ENCODE measurements at regions not wholly inside any gene's neighbourhood (a gene's known extent, or its start where the extent isn't known, plus 50 kb on each side); places are given as distances from the start of the nearest gene placed in this dataset.

DNA sequence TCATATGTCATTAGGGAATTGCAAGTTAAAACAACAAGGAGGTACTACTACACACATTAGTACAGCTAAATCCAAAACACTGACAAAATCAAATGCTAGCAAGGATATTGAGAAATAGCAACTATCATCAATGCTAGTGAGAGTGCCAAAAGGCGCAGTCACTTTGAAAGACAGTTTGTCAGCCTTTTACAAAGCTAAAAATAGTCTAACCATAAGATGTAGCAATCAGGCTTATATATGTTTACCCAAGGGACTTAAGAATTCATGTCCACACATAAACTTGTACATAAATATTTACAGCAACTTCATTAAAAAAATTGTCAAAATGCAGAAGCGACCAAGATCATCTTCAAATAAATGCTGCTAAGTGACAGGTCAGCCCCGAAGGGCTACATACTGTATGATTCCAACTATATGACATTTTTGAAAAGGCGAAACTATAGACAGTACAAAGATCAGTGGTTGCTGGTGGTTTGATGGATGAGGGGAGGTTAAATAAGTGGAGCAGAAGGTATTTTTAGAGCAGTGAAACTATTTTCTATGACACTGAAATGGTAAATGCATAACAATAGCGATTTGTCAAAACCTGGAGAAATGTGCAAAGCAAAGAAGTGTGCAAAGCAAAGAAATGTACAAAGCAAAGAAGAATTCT lies 704.8 kb downstream of the ARAP2 start:
- TF ChIP-seq EZH2phosphoT487 (IDR thresholded peaks at IDR 0.05; ENCODE audit: insufficient read depth, low read depth): no peak
- no peak for TF ChIP-seq EZH2 (IDR thresholded peaks at IDR 0.05; ENCODE audit: insufficient read depth, poor library complexity, severe bottlenecking)
